H9 (cell line): ENCODE measurements at regions not wholly inside any gene's neighbourhood (a gene's known extent, or its start where the extent isn't known, plus 50 kb on each side); places are given as distances from the start of the nearest gene placed in this dataset.

ENCODE experiments used
- DNase-seq: peaks from one replicate; pipeline ENCODE4 v3.0.0-alpha.2; 2017
- H2AFZ ChIP-seq: one replicate; pipeline ENCODE4 v1.6.1; 2013; ENCODE audit warnings: mild to moderate bottlenecking, low read length, control low read depth, moderate library complexity
- H2AK5ac ChIP-seq: 2 replicates; pipeline ENCODE4 v1.6.1; 2013; ENCODE audit warnings: low read length, control low read depth, mixed read lengths; ENCODE audit not compliant: insufficient read length
- H2BK120ac ChIP-seq: one replicate; pipeline ENCODE4 v1.6.1; 2013; ENCODE audit warnings: low read depth, mild to moderate bottlenecking, low read length, control low read depth, inconsistent platforms; ENCODE audit not compliant: poor library complexity, severe bottlenecking
- H2BK12ac ChIP-seq: 2 replicates; pipeline ENCODE4 v1.6.1; 2013; ENCODE audit warnings: low read length, control low read depth, mixed read lengths, low read depth; ENCODE audit not compliant: insufficient read length
- H2BK15ac ChIP-seq: 2 replicates; pipeline ENCODE4 v1.6.1; 2013; ENCODE audit warnings: low read depth, low read length, control low read depth
- H2BK20ac ChIP-seq: one replicate; pipeline ENCODE4 v1.6.1; 2013; ENCODE audit warnings: low read depth, mild to moderate bottlenecking, low read length, control low read depth, inconsistent platforms; ENCODE audit not compliant: poor library complexity, severe bottlenecking
- H2BK5ac ChIP-seq: 2 replicates; pipeline ENCODE4 v1.6.1; 2013; ENCODE audit warnings: low read length, control low read depth, mixed read lengths; ENCODE audit not compliant: insufficient read length
- H3K14ac ChIP-seq: 2 replicates; pipeline ENCODE4 v1.6.1; 2013; ENCODE audit warnings: low read length, control low read depth; ENCODE audit not compliant: insufficient read depth
- H3K18ac ChIP-seq: 2 replicates; pipeline ENCODE4 v1.6.1; 2013; ENCODE audit warnings: low read depth, mild to moderate bottlenecking, mixed read lengths, low read length, control low read depth; ENCODE audit not compliant: insufficient read length
- H3K23ac ChIP-seq: 2 replicates; pipeline ENCODE4 v1.6.1; 2013; ENCODE audit warnings: low read length, control low read depth, mixed read lengths, low read depth; ENCODE audit not compliant: insufficient read length
- H3K23me2 ChIP-seq: 2 replicates; pipeline ENCODE4 v1.6.1; 2013; ENCODE audit warnings: low read depth, mild to moderate bottlenecking, mixed read lengths, low read length, control low read depth; ENCODE audit not compliant: insufficient read length, poor library complexity, severe bottlenecking
- H3K27ac ChIP-seq: 2 replicates; pipeline ENCODE4 v1.5.1; 2013; ENCODE audit warnings: low read length, control low read depth, mixed read lengths, low read depth; ENCODE audit not compliant: insufficient read length
- H3K27me3 ChIP-seq: 2 replicates; pipeline ENCODE4 v1.6.1; 2013; ENCODE audit warnings: low read length, control low read depth, inconsistent platforms; ENCODE audit not compliant: insufficient read depth
- H3K4ac ChIP-seq: 2 replicates; pipeline ENCODE4 v1.6.1; 2013; ENCODE audit warnings: low read depth, mild to moderate bottlenecking, control low read depth, inconsistent platforms, low read length, moderate library complexity
- H3K4me1 ChIP-seq: 2 replicates; pipeline ENCODE4 v1.6.1; 2013; ENCODE audit warnings: low read length, control low read depth, inconsistent platforms; ENCODE audit not compliant: insufficient read depth
- H3K4me2 ChIP-seq: 2 replicates; pipeline ENCODE4 v1.6.1; 2013; ENCODE audit warnings: low read length, control low read depth, mixed read lengths; ENCODE audit not compliant: insufficient read length, insufficient read depth
- H3K56ac ChIP-seq: 2 replicates; pipeline ENCODE4 v1.6.1; 2013; ENCODE audit warnings: low read depth, mild to moderate bottlenecking, mixed read lengths, low read length, control low read depth; ENCODE audit not compliant: insufficient read length
- H3K79me1 ChIP-seq: 2 replicates; pipeline ENCODE4 v1.6.1; 2013; ENCODE audit warnings: low read depth, mild to moderate bottlenecking, moderate library complexity, low read length, control low read depth, inconsistent platforms; ENCODE audit not compliant: insufficient read depth, poor library complexity, severe bottlenecking
- H3K79me2 ChIP-seq: 2 replicates; pipeline ENCODE4 v1.6.1; 2013; ENCODE audit warnings: low read length, control low read depth, inconsistent platforms; ENCODE audit not compliant: insufficient read depth
- H3K9ac ChIP-seq: 2 replicates; pipeline ENCODE4 v1.6.1; 2013; ENCODE audit warnings: low read length, control low read depth, mixed read lengths; ENCODE audit not compliant: insufficient read length; ENCODE audit errors: extremely low read depth
- H3K9me3 ChIP-seq: one replicate; pipeline ENCODE4 v1.6.1; 2013; ENCODE audit warnings: low read depth, low read length, inconsistent platforms; ENCODE audit not compliant: control insufficient read depth
- H3T11ph ChIP-seq: one replicate; pipeline ENCODE4 v1.6.1; 2013; ENCODE audit warnings: mild to moderate bottlenecking, low read length, control low read depth, inconsistent platforms
- H4K20me1 ChIP-seq: one replicate; pipeline ENCODE4 v1.6.1; 2013; ENCODE audit not compliant: control insufficient read depth, insufficient read length, insufficient read depth
- H4K5ac ChIP-seq: 2 replicates; pipeline ENCODE4 v1.6.1; 2013; ENCODE audit warnings: low read depth, mild to moderate bottlenecking, mixed read lengths, low read length, control low read depth; ENCODE audit not compliant: insufficient read length
- H4K8ac ChIP-seq: replicated peaks from 2 replicates; pipeline ENCODE4 v1.6.1; 2013; ENCODE audit warnings: low read length, control low read depth, mixed read lengths, low read depth; ENCODE audit not compliant: insufficient read length
- H4K91ac ChIP-seq: 2 replicates; pipeline ENCODE4 v1.6.1; 2013; ENCODE audit warnings: low read depth, mild to moderate bottlenecking, moderate library complexity, mixed read lengths, low read length, control low read depth; ENCODE audit not compliant: insufficient read length
- H3K27ac Mint-ChIP-seq, 3 experiments: 2 replicates in 2 of 3; 3 replicates in 1 of 3; pipeline ENCODE4 v1.8.0; 2020 to 2021; ENCODE audit warnings: mixed read lengths in 3 of 3, mild to moderate bottlenecking in 1 of 3, moderate library complexity in 1 of 3
- H3K27me3 Mint-ChIP-seq: 2 replicates; pipeline ENCODE4 v1.8.0; 2021; ENCODE audit warnings: low read depth, mild to moderate bottlenecking, moderate library complexity, mixed read lengths
- H3K36me3 Mint-ChIP-seq, 3 experiments: 2 replicates in 2 of 3; 3 replicates in 1 of 3; pipeline ENCODE4 v1.8.0; 2020 to 2021; ENCODE audit warnings: low read depth in 3 of 3, mixed read lengths in 3 of 3; ENCODE audit not compliant: insufficient read depth in 1 of 3
- H3K4me1 Mint-ChIP-seq, 2 experiments: 2 replicates each; pipeline ENCODE4 v1.8.0; 2020; ENCODE audit warnings: mixed read lengths in 2 of 2
- H3K4me3 Mint-ChIP-seq, 2 experiments: 2 replicates in 1 of 2; 3 replicates in 1 of 2; pipeline ENCODE4 v1.8.0; 2020 to 2021; ENCODE audit warnings: mild to moderate bottlenecking in 2 of 2, mixed read lengths in 2 of 2, moderate library complexity in 1 of 2
- H3K9me3 Mint-ChIP-seq, 2 experiments: 2 replicates in 1 of 2; 3 replicates in 1 of 2; pipeline ENCODE4 v1.8.0; 2020; ENCODE audit warnings: mild to moderate bottlenecking in 2 of 2, mixed read lengths in 2 of 2, moderate library complexity in 1 of 2
- WGBS: extraction: QIAGEN DNeasy Blood & Tissue Kit; methylation state at CpG from one replicate; pipeline ENCODE4 v1.1.7; 2013; ENCODE audit warnings: missing lambda C conversion rate, low lambda C conversion rate, mixed read lengths; ENCODE audit not compliant: insufficient read length; ENCODE audit errors: extremely low coverage; 5-methylcytosine and 5-hydroxymethylcytosine counted together
- TF ChIP-seq, protein P1 (sequence below): fragments of 200-600 bp; sonication (generic); conservative IDR thresholded peaks from 3 replicates; pipeline ENCODE4 v1.8.0; 2021; ENCODE audit warnings: antibody characterized with exemption, mild to moderate bottlenecking

DNA sequence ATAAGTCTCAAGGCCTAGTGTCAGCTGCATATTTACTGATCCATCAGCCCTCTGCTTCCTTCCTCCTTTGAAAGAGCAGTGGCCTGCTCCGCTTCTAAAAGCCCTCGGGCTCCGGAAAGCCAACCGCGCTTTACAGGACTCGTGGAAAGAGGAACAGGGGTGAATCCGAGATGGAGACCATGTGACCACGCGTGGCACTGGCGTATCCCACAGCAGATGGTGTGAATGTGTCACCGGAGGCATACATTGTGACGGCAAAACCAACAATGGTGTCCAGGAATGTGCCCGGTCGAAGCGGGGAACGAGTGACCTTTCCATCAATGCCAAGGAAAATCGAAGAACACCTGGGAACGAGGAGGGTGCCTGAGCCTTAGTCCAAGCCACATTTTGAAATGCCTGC is 484.6 kb downstream of the SPATA31A7 start:
- TF ChIP-seq, protein P1, sequence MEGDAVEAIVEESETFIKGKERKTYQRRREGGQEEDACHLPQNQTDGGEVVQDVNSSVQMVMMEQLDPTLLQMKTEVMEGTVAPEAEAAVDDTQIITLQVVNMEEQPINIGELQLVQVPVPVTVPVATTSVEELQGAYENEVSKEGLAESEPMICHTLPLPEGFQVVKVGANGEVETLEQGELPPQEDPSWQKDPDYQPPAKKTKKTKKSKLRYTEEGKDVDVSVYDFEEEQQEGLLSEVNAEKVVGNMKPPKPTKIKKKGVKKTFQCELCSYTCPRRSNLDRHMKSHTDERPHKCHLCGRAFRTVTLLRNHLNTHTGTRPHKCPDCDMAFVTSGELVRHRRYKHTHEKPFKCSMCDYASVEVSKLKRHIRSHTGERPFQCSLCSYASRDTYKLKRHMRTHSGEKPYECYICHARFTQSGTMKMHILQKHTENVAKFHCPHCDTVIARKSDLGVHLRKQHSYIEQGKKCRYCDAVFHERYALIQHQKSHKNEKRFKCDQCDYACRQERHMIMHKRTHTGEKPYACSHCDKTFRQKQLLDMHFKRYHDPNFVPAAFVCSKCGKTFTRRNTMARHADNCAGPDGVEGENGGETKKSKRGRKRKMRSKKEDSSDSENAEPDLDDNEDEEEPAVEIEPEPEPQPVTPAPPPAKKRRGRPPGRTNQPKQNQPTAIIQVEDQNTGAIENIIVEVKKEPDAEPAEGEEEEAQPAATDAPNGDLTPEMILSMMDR = no peak
- no peak overlapping the region for H3K4me3 Mint-ChIP-seq

More for the DNA sequence above, 484.6 kb downstream of the SPATA31A7 start:
- no peak overlapping the region for H2BK12ac ChIP-seq
- DNase-seq = no peak
- Mint-ChIP-seq H3K27me3 (peaks cover 1% of the 10 kb centered on the region; the same call in 1 of the 2 replicates), H3K36me3 (peaks cover 15 to 24% (median 21%) of the 10 kb centered on the region in 3 experiments), H3K4me1 (no peaks in the 10 kb centered on the region), H3K9me3 (peaks cover 79 to 89% of the 10 kb centered on the region in 2 experiments), H3K27ac (no peak overlapping the region)
- H4K8ac ChIP-seq = no peak overlapping the region
- no peak overlapping the region for H4K5ac ChIP-seq
- H2BK15ac ChIP-seq = no peak overlapping the region
- no peak overlapping the region for H2BK120ac ChIP-seq
- no CpG with 5 or more reads among the region's 18 CpGs for WGBS
- no peaks in the 10 kb centered on the region for H3K79me1 ChIP-seq
- no peak overlapping the region for H3K18ac ChIP-seq
- peaks cover 60% of the 10 kb centered on the region for H3K9me3 ChIP-seq
- no peak overlapping the region for H4K91ac ChIP-seq
- no peak overlapping the region for H3K14ac ChIP-seq
- H3K4me2 ChIP-seq = no peak overlapping the region
- H2AK5ac ChIP-seq = no peak overlapping the region
- no peak overlapping the region for H3K23ac ChIP-seq
- H3K9ac ChIP-seq = no peak overlapping the region
- no peak overlapping the region for H2BK20ac ChIP-seq
- no peaks in the 10 kb centered on the region for H3K79me2 ChIP-seq
- H2AFZ ChIP-seq = no peak overlapping the region
- no peak overlapping the region for H3K4ac ChIP-seq
- H3K27me3 ChIP-seq = no peaks in the 10 kb centered on the region
- H2BK5ac ChIP-seq = no peak overlapping the region
- H3K23me2 ChIP-seq = no peaks in the 10 kb centered on the region
- H4K20me1 ChIP-seq = no peaks in the 10 kb centered on the region
- H3K27ac ChIP-seq = no peak overlapping the region
- H3K56ac ChIP-seq = no peak overlapping the region
- H3K4me1 ChIP-seq = no peaks in the 10 kb centered on the region
- no peak overlapping the region for H3T11ph ChIP-seq
